HG03439 (cell line): ENCODE measurements at regions not wholly inside any gene's neighbourhood (a gene's known extent, or its start where the extent isn't known, plus 50 kb on each side); places are given as distances from the start of the nearest gene placed in this dataset.
"Not testable (repeated sequence)": the region's sequence is repeated elsewhere in the genome, so short reads cannot be mapped to it uniquely, and the experiment has no call there.

Experiments
- ATAC-seq: cut with Tn5 transposase; IDR thresholded peaks from one replicate; pipeline ENCODE4 v1.9.1; 2021; ENCODE audit warnings: mild to moderate bottlenecking, moderate library complexity; ENCODE audit not compliant: unreplicated experiment

DNA sequence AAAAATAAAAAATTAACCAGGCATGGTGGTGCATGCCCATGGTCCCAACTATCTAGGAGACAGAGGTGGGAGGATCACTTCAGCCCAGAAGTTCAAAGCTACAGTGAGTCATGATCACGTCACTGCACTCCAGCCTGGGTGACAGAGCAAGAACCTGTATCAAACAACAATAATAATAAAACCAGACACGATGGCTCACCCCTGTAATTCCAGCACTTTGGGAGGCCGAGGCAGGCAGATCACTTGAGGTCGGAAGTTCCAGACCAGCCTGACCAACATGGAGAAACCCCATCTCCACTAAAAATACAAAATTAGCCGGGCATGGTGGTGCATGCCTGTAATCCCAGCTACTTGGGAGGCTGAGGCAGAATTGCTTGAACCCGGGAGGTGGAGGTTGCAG lies 159.4 kb downstream of the SKIDA1 start:
- ATAC-seq = not testable (repeated sequence)

DNA sequence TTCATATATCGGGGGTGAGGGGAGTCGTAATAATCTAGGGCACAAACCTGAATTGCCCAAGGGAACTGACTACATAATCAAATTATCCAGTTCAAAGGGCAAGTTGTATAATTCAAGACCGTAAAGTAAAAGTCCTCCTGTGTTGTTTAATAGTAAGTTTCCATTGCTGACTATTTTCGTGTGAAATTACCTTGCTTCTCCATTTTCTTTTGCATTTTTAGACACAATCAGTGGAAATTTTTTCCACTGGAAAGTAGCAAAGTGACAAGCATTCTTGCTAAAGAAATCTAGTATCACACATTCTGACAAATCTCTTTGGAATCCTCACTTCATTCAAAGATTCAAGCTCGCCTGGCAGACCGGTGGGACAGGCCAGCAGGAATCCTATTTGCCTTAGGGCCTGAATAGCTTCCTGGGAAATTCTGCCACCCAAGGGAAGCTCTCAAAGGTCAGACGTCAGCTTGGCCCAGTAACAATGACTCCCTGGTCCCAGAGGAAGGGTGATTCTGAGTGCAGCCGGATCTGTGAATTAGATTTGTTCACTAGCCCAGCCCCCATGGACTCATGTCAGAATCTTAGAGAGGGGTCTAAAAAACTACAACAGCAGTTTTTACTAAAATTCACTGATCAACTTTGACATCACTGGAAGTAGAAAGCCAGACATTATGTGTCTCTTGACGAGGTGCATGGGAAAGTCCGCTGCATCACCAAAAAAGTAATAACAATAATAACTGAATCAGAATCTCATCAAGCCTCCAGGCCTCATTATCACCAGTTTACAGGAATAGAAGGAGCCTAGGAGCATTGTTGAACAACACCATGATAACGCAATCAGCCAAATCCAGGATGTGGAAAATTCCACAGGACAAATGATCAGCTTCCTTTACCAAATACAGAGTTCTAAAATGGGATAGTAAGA lies 161.0 kb downstream of the SKIDA1 start:
- no peak for ATAC-seq

DNA sequence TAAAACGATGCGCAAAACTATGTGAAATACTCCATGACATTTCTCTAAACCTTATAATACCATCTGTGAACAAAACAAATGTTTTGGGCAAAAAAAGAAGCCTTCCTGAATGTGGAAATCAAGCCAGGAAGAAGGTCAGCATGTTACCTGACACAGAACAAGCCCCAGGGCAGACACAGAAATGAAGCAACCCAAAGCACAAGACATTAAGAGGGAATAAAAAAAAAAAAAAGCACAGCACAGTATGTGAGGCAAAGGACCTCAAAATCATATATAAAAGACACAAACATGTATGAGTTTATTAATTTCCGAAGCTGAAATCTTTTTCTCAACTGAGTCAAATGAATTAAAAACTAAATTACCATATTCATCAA lies 161.8 kb downstream of the SKIDA1 start:
- ATAC-seq = no peak

GRCh38 chr10:21363092-21363730 lies 162.3 kb downstream of the SKIDA1 start:
- ATAC-seq = no peak

DNA sequence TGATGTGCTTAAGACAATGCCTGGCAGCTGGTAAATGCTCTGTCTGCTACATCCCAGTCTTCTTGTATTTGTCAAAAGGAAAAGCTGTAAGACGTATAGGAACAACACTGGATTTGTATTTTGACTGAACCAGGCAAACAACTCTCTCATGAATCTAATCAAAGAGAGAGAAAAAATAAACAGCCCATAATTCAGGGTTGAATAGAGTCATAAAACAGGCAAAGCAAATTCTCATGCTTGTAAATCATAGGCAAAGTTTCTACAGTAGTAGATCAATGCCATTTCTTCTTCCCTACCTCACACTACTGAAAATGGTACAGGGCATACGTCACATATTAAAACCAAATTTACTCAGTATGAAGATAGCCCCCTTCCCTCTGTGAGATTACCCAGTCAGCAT lies 166.3 kb downstream of the SKIDA1 start:
- ATAC-seq = no peak

GRCh38 chr10:21355591-21356011 lies 169.9 kb downstream of the SKIDA1 start:
- ATAC-seq = no peak

- no peak for ATAC-seq
These were observed 172.6 kb downstream of the SKIDA1 start for GRCh38 chr10:21352886-21353285.

- ATAC-seq = not testable (repeated sequence)
These were observed 173.9 kb downstream of the SKIDA1 start for GRCh38 chr10:21351594-21351993.

- ATAC-seq = no peak
These were observed 175.6 kb downstream of the SKIDA1 start for GRCh38 chr10:21349912-21350286.

GRCh38 chr10:21347785-21348170 lies 177.7 kb downstream of the SKIDA1 start:
- ATAC-seq = no peak

DNA sequence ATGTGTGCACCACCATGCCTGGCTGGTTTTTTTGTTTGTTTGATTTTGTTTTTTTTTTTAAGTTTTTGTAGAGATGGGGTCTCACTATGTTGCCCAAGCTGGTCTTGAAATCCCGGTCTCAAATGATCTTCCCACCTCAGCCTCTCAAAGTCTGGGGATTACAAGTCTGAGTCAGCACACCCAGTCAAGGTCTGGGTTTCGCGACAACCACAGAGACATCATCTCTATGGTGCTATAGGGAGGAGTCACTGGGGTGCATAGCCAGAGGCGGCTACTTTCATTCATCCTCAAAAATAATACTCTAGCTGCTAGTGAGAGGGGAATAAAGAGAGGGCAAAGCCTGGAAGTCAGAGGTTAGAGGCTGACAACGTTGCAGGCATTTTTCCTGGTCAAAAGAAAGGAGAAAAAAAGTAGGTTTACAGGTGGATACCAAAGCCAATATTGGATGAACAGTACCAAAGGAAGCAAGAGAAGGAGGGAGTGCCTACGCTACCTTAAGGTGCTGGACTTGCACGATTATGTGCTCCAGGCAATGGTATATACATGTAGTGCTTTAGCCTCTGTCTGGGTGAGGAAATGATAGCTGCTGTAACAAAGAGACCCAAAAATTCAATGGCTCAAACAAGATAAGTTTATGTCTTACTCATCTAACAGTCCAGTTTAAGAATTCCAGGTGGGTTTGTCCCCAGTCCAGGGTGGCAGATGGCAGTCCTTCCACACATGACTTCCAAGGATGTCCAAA lies 178.3 kb downstream of the SKIDA1 start:
- ATAC-seq = no peak

- ATAC-seq = no peak
These were observed 182.4 kb downstream of the SKIDA1 start for GRCh38 chr10:21343087-21343486.

DNA sequence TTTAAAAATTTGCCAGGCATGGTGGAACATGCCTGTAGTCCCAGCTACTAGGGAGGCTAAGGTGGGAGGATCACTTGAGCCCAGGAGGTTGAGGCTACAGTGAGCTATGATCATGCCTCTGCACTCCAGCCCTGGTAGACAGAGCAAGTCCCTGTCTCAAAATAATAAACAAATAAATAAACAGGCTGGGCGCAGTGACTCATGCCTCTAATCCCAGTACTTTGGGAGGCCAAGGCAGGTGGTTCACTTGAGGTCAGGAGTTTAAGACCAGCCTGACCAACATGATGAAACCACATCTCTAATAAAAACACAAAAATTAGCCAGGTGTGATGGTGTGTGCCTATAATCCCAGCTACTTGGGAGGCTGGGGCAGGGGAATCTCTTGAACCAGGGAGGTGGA lies 183.0 kb downstream of the SKIDA1 start:
- not testable (repeated sequence) for ATAC-seq

GRCh38 chr10:21340331-21340730 lies 185.2 kb downstream of the SKIDA1 start:
- ATAC-seq = no peak

DNA sequence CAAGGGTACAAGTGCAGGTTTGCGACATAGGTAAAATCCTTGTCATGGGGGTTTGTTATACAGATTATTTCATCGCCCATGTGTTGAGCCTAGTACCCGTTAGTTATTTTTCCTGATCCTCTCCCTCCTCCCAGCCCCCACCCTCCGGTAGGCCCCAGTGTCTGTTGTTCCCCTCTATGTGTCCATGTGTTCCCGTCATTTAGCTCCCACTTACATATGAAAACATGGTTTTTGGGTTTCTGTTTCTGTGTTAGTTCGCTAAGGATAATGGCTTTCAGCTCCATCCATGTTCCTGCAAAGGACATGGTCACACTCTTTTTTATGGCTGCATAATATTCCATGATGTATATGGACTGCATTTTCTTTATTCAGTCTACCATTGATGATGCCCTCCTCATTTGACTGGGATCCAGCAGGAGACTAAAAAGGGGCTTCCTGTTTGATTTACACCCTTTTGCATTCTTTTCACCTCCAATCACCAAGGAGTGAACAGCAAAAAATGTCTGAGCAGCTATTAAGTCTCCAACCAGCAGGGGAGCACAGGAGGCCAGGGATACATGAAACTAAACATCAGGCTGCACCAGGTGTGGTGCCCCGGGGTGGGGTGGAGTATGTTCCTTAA lies 188.2 kb downstream of the SKIDA1 start:
- no peak for ATAC-seq

DNA sequence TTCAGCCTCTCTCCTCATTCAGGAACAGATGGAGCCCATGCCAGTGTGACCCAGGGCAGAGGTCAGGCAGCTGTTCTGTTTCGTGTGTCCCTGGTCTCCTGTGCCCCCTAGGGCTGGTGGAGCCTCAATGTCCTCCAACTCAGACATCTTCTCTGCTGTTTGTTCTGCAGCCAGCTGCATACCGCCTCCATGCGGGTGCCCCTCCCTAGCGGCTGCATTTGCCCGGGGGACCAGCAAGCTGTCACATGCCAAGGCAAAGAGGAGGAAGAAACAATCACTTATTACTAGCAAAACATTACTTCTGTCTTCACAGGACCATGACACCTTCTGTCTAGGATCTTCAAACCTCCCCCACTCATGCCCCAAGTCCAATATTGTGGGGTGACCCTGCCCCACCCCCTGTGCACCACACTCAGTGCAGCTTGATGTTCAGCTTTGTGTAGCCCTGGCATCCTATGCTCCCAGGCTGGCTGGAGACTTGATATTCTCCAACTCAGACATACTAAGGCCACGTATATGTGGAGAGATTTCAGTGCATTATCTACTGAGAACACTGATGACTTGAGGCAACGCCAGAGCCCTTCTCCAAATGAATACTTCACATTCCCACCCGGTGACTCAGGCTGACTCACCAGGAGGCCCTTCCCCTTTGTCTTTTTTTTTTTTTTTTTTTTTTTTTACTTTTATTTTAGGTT lies 188.9 kb downstream of the SKIDA1 start:
- ATAC-seq = no peak

DNA sequence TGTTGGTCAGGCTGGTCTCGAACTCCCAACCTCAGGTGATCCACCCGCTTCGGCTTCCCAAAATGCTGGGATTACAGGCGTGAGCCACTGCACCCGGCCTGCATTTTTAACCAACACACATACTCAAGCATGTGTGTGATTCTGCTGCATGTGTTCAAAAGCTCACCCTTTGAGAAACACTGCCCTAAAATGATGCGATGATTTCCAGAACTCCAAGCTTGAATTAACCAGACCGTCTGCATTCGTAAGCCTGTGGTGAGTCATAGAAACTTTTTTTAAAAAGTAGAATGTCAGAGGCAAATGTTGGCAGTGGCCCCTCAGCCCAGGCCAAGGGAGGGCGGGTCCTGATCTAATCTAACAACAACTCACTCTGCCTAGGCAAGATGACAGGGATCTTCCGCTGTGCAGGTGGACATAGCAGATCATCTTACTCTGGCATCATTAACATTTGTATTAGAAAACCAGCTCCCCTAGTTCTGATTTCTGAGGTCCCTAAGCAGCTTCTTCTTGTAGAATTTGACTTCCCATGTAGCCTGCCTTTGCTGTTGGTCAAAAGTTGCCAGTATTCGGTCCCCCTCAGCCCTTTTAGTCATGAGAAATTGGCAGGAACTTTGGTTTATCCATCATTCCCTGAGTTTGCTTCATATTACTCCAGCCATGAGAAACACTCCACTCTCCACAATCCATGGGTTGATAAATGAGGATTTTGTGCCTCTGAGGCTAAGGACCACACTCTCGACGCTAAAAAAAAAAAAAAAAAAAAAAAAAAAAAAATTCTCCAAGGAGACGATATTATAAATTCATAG lies 190.4 kb downstream of the SKIDA1 start:
- ATAC-seq = no peak

GRCh38 chr10:21330628-21331020 lies 194.9 kb downstream of the SKIDA1 start:
- no peak for ATAC-seq

DNA sequence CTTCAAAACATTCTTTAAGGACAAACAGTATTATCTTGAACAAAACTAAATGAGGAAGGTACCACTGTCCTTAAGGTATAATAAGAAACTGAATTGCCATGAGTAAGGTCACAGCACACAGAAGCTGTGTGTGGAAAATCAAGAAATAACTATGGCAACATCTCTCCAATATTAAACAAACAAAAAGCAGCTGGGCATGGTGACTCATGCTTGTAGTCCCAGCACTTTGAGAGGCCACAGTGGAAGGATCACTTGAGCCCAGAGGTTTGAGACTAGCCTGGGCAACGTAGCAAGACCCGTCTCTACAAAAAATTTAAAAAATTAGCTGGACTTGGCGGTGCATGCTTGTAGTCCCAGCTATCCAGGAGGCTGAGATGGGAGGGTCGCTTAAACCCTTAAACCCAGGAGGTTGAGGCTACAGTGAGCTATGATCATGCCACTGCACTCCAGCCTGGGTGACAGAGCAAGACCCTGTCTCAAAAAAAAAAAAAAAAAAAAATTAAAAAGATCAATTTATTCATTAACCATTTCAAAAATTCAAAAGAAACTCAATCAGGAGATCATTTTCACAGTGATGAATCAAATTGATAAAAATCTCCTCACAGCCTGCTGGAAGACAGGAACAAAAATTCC lies 195.4 kb downstream of the SKIDA1 start:
- no peak for ATAC-seq
